Mesenchymal stem cell (in vitro differentiated cells and primary cell): ENCODE measurements at regions not wholly inside any gene's neighbourhood (a gene's known extent, or its start where the extent isn't known, plus 50 kb on each side); places are given as distances from the start of the nearest gene placed in this dataset.
"Not testable (repeated sequence)": the region's sequence is repeated elsewhere in the genome, so short reads cannot be mapped to it uniquely, and the experiment has no call there.

Experiments
- DNase-seq: peaks from one replicate; pipeline ENCODE4 v3.0.0-alpha.2; 2013
- H2AFZ ChIP-seq: one replicate; pipeline ENCODE4 v1.6.1; 2013; ENCODE audit warnings: low read depth, mild to moderate bottlenecking, control low read depth, inconsistent platforms, low read length, moderate library complexity
- H2AK5ac ChIP-seq: 2 replicates; pipeline ENCODE4 v1.6.1; 2013; ENCODE audit warnings: low read length, moderate library complexity, mild to moderate bottlenecking, inconsistent platforms; ENCODE audit not compliant: severe bottlenecking
- H2BK120ac ChIP-seq: one replicate; pipeline ENCODE4 v1.6.1; 2013; ENCODE audit warnings: low read depth, mild to moderate bottlenecking, inconsistent platforms, low read length, moderate library complexity
- H2BK12ac ChIP-seq, 2 experiments: one replicate each; pipeline ENCODE4 v1.6.1; 2013; ENCODE audit warnings: inconsistent platforms in 2 of 2, low read length in 2 of 2, mild to moderate bottlenecking in 2 of 2, moderate library complexity in 2 of 2, control low read depth in 1 of 2
- H2BK15ac ChIP-seq: one replicate; pipeline ENCODE4 v1.6.1; 2013; ENCODE audit warnings: mild to moderate bottlenecking, low read depth, inconsistent platforms; ENCODE audit not compliant: poor library complexity, severe bottlenecking
- H2BK5ac ChIP-seq: 2 replicates; pipeline ENCODE4 v1.6.1; 2013; ENCODE audit warnings: low read depth, mild to moderate bottlenecking, low read length, control low read depth, inconsistent platforms; ENCODE audit not compliant: poor library complexity, severe bottlenecking
- H3K14ac ChIP-seq, 2 experiments: one replicate each; pipeline ENCODE4 v1.6.1; 2013; ENCODE audit warnings: inconsistent platforms in 2 of 2, low read length in 2 of 2, control low read depth in 1 of 2, mild to moderate bottlenecking in 1 of 2, moderate library complexity in 1 of 2
- H3K18ac ChIP-seq, 2 experiments: one replicate each; pipeline ENCODE4 v1.6.1; 2013; ENCODE audit warnings: inconsistent platforms in 2 of 2, low read length in 2 of 2, control low read depth in 1 of 2, low read depth in 1 of 2, mild to moderate bottlenecking in 1 of 2
- H3K23ac ChIP-seq, 2 experiments: one replicate each; pipeline ENCODE4 v1.6.1; 2013; ENCODE audit warnings: inconsistent platforms in 2 of 2, low read length in 2 of 2, mild to moderate bottlenecking in 2 of 2, moderate library complexity in 2 of 2, control low read depth in 1 of 2
- H3K27ac ChIP-seq: 2 replicates; pipeline ENCODE4 v1.5.1; 2013; ENCODE audit warnings: mild to moderate bottlenecking, moderate library complexity, low read length, control low read depth, inconsistent platforms; ENCODE audit not compliant: poor library complexity, severe bottlenecking
- H3K27me3 ChIP-seq, 2 experiments: 2 replicates each; pipeline versions ENCODE4 v1.6.1 to v1.7.0; 2013; ENCODE audit warnings: low read length in 2 of 2, mild to moderate bottlenecking in 2 of 2, moderate library complexity in 2 of 2, control low read depth in 1 of 2, inconsistent platforms in 1 of 2; ENCODE audit not compliant: control insufficient read depth in 1 of 2, insufficient read depth in 1 of 2
- H3K36me3 ChIP-seq, 2 experiments: 2 replicates each; pipeline versions ENCODE4 v1.6.1 to v1.7.0; 2013; ENCODE audit warnings: low read length in 2 of 2, control low read depth in 1 of 2, inconsistent platforms in 1 of 2, low read depth in 1 of 2, mild to moderate bottlenecking in 1 of 2; ENCODE audit not compliant: insufficient read depth in 2 of 2, control insufficient read depth in 1 of 2
- H3K4ac ChIP-seq, 2 experiments: one replicate each; pipeline ENCODE4 v1.6.1; 2013; ENCODE audit warnings: inconsistent platforms in 2 of 2, low read length in 2 of 2, mild to moderate bottlenecking in 2 of 2, moderate library complexity in 2 of 2, control low read depth in 1 of 2, low read depth in 1 of 2
- H3K4me1 ChIP-seq: 2 replicates; pipeline ENCODE4 v1.6.1; 2013; ENCODE audit warnings: low read depth, low read length, control low read depth; ENCODE audit not compliant: control insufficient read depth, insufficient read depth
- H3K4me2 ChIP-seq: 2 replicates; pipeline ENCODE4 v1.6.1; 2013; ENCODE audit warnings: low read length, mild to moderate bottlenecking, inconsistent platforms; ENCODE audit not compliant: poor library complexity, severe bottlenecking
- H3K4me3 ChIP-seq, 2 experiments: 2 replicates each; pipeline versions ENCODE4 v1.5.1 to v1.7.0; 2013; ENCODE audit warnings: low read length in 2 of 2, mild to moderate bottlenecking in 2 of 2, control low read depth in 1 of 2, low read depth in 1 of 2; ENCODE audit not compliant: insufficient read depth in 1 of 2
- H3K79me1 ChIP-seq: replicated peaks from 2 replicates; pipeline ENCODE4 v1.6.1; 2013; ENCODE audit warnings: mild to moderate bottlenecking, control low read depth, low read length, inconsistent platforms; ENCODE audit not compliant: poor library complexity, severe bottlenecking
- H3K9ac ChIP-seq: 2 replicates; pipeline ENCODE4 v1.7.0; 2013; ENCODE audit warnings: mild to moderate bottlenecking, low read length, moderate library complexity
- H3K9me3 ChIP-seq: 2 replicates; pipeline ENCODE4 v1.7.0; 2013; ENCODE audit warnings: mild to moderate bottlenecking, low read length; ENCODE audit not compliant: control insufficient read depth
- H4K8ac ChIP-seq: one replicate; pipeline ENCODE4 v1.6.1; 2013; ENCODE audit warnings: inconsistent platforms, mild to moderate bottlenecking, low read length, moderate library complexity
- H4K91ac ChIP-seq: one replicate; pipeline ENCODE4 v1.6.1; 2013; ENCODE audit warnings: mild to moderate bottlenecking, low read length, inconsistent platforms
- WGBS: methylation state at CpG from one replicate; pipeline ENCODE4 v1.1.7; 2013; ENCODE audit warnings: mixed read lengths; 5-methylcytosine and 5-hydroxymethylcytosine counted together

DNA sequence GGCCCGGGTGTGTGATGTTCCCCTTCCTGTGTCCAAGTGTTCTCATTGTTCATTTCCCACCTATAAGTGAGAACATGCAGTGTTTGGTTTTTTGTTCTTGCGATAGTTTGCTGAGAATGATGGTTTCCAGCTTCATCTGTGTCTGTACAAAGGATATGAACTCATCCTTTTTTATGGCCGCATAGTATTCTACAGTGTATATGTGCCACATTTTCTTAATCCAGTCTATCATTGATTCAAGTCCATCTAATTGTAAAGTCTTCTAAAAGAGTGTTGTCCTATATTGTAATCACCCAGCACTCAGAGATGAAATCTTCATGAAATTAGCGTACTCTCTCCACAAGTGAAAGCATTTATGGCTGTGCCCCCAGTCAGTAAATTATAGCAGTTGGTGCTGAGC is 1096.6 kb downstream of the UQCRFS1 start:
- not testable (repeated sequence) for H3K18ac ChIP-seq, H3K36me3 ChIP-seq, H3K27ac ChIP-seq, H3K79me1 ChIP-seq, H2BK12ac ChIP-seq, H3K4me2 ChIP-seq, H2BK5ac ChIP-seq, H3K4ac ChIP-seq, H2AFZ ChIP-seq, H3K9me3 ChIP-seq, H3K4me1 ChIP-seq, H4K91ac ChIP-seq, H2BK15ac ChIP-seq, H3K4me3 ChIP-seq, H3K23ac ChIP-seq, H3K27me3 ChIP-seq, H4K8ac ChIP-seq, H3K14ac ChIP-seq, H2AK5ac ChIP-seq, H2BK120ac ChIP-seq, DNase-seq, H3K9ac ChIP-seq
- WGBS, result 87% methylated on average over 1 of the region's 4 CpGs

- H3K9ac ChIP-seq, result no peak overlapping the region
- H4K8ac ChIP-seq, result no peak overlapping the region
- H3K9me3 ChIP-seq, result peaks cover 3% of the 10 kb centered on the region
- no peak overlapping the region for H3K14ac ChIP-seq
- 31% methylated on average over 3 of the region's 3 CpGs for WGBS
- no peak overlapping the region for H2BK5ac ChIP-seq
- H3K27ac ChIP-seq, result no peak overlapping the region
- H2AK5ac ChIP-seq, result no peak overlapping the region
- no peak overlapping the region for H3K4me2 ChIP-seq
- DNase-seq, result no peak
- H3K79me1 ChIP-seq, result no peaks in the 10 kb centered on the region
- no peak overlapping the region for H2BK15ac ChIP-seq
- H2BK120ac ChIP-seq, result no peak overlapping the region
- no peak overlapping the region for H3K23ac ChIP-seq
- no peak overlapping the region for H3K4me3 ChIP-seq
- no peak overlapping the region for H3K18ac ChIP-seq
- no peak overlapping the region for H2AFZ ChIP-seq
- H3K4me1 ChIP-seq, result peaks cover 4% of the 10 kb centered on the region
- H3K4ac ChIP-seq, result no peak overlapping the region
- no peak overlapping the region for H2BK12ac ChIP-seq
- H3K36me3 ChIP-seq, result no peaks in the 10 kb centered on the region
- no peak overlapping the region for H4K91ac ChIP-seq
- peaks cover 0 to 3% of the 10 kb centered on the region in 2 experiments for H3K27me3 ChIP-seq
These were observed 1109.0 kb downstream of the UQCRFS1 start for GRCh38 chr19:28103921-28104320.

DNA sequence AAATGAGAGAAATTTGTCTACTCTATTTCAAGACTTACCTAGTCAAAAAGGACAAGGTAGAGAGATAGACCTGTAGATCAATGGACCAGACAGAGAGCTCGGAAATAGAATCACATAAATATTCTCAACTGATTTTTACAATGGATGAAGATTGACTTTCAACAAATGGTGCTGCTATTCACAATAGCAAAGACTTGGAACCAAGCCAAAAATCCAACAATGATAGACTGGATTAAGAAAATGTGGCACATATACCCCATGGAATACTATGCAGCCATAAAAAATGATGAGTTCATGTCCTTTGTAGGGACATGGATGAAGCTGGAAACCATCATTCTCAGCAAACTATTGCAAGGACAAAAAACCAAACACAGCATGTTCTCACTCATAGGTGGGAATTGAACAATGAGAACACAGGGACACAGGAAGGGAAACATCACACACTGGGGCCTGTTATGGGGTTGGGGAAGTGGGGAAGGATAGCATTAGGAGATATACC is 1128.2 kb downstream of the UQCRFS1 start:
- not testable (repeated sequence) for H4K8ac ChIP-seq, H3K18ac ChIP-seq, H4K91ac ChIP-seq, H2AFZ ChIP-seq, H3K9ac ChIP-seq, H2BK120ac ChIP-seq, H3K4me1 ChIP-seq, H3K27ac ChIP-seq, H3K4me2 ChIP-seq, H3K4ac ChIP-seq, H2BK15ac ChIP-seq, H3K14ac ChIP-seq, H3K36me3 ChIP-seq, H2BK5ac ChIP-seq, H3K9me3 ChIP-seq, H2AK5ac ChIP-seq, H3K4me3 ChIP-seq, H3K79me1 ChIP-seq, H3K27me3 ChIP-seq, H2BK12ac ChIP-seq, DNase-seq, H3K23ac ChIP-seq
- no CpG with 5 or more reads among the region's 1 CpG for WGBS

DNA sequence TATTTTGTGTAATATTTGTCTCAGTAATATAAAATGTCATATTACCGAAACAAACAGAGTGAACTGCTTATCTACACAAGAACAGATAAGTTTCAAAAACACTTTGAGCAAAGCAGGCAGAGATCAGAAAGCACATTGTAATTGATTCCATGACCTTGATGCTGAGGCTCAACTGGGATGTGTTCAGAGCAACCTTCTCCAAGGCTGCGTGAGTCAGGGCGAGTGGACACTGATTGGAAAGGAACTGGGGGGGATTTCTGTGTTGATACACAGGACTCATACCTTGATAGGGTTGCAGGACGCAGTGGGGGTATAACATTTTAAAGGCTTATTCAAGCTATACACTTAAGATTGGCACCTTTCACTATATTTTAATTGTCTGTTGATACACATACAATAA is 1136.3 kb downstream of the UQCRFS1 start:
- Histone ChIP-seq H3K4ac (no peak overlapping the region), H3K9me3 (no peaks in the 10 kb centered on the region), H2BK120ac (no peak overlapping the region), H3K4me3 (no peak overlapping the region), H3K27ac (no peak overlapping the region), H2AK5ac (no peak overlapping the region), H4K8ac (no peak overlapping the region), H3K4me1 (peaks cover 6% of the 10 kb centered on the region), H3K18ac (no peak overlapping the region), H2BK5ac (no peak overlapping the region), H3K36me3 (peaks cover 0 to 3% of the 10 kb centered on the region in 2 experiments), H3K14ac (no peak overlapping the region), H2AFZ (no peak overlapping the region), H2BK12ac (no peak overlapping the region), H3K4me2 (no peak overlapping the region), H3K27me3 (no peaks in the 10 kb centered on the region), H3K23ac (no peak overlapping the region), H3K79me1 (peaks cover 6% of the 10 kb centered on the region), H4K91ac (no peak overlapping the region), H3K9ac (no peak overlapping the region), H2BK15ac (no peak overlapping the region)
- no peak for DNase-seq
- WGBS, result 59% methylated on average over 2 of the region's 4 CpGs
